Femur (tissue), 1 donor: ENCODE measurements at regions not wholly inside any gene's neighbourhood (a gene's known extent, or its start where the extent isn't known, plus 50 kb on each side); places are given as distances from the start of the nearest gene placed in this dataset.

ENCODE experiments used
- DNase-seq: peaks from one replicate; pipeline ENCODE4 v3.0.0-alpha.2; 2017

DNA sequence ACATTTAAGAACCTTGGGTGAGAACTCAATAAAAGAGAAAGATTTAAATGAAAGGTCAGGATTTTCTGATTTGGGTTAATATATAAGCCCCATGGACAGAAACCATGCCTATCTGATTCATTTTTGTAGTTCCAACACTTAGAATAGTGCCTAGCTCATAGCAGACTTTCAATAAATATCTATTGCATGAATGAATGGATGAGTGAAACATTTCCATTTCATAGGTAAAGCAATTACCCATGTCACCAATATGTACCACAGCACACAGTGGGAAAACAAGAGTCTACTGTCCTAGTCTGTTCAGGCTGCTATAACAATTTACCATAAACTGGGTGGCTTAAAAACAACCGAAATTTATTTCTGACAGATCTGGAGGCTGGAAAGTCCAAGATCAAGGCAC is 63.9 kb upstream of the PTPN13 start:
- DNase-seq = no peak

DNA sequence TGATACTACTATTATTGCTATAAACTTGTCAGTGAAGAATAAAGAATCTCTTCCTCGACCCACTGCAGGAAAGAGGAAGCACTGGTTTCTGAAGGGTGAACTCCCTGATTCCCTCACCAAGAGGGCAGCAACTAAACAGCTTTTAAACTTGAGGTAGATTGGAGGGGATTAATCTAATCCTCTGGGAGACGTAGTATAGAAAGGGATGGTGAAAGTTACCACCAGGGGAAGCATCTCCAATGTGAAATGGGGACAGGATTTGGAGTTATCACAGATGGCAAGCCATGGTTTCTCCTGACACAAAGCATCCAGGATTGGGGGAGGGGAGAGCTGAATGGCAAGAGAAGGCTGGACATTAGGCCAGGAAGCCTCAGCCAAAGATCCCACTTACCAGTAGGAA is 62.7 kb upstream of the PTPN13 start:
- DNase-seq = no peak

DNA sequence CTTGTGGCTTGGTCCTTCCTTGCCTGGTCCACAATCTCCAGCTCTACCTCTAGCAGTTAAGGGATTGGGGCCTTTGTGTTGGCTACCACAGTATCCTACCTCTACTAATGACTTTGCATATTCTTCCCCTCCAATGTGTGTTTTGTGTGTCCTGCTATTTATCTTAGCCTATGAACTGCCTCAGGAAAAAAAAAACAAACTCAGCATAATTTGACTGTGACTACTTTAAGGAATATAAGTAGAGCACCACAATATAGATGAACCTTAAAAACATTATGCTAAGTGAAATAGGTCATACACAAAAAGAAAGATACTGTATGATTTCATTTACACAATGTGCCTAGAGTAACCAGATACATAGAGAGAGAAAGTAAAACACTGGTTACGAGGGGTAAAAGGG is 61.3 kb upstream of the PTPN13 start:
- DNase-seq = no peak

DNA sequence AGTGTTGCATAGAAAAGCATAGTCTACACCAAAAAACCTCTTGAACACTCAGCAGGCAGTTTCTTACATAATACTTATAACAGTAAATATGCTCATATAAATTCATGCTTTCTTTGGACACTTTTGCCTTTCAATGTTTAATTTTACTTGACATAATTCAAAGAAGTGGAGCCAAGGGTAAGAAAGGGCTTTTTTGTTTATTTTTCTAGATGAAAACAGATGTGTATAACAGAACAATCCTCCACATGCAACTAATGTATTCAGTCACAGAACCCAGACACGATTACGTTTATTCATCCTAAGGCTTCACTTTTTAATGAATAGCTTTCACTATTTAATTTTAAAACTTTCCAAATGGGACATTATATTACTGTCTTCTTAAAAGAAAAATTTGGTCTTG is 58.0 kb upstream of the PTPN13 start:
- no peak for DNase-seq

DNA sequence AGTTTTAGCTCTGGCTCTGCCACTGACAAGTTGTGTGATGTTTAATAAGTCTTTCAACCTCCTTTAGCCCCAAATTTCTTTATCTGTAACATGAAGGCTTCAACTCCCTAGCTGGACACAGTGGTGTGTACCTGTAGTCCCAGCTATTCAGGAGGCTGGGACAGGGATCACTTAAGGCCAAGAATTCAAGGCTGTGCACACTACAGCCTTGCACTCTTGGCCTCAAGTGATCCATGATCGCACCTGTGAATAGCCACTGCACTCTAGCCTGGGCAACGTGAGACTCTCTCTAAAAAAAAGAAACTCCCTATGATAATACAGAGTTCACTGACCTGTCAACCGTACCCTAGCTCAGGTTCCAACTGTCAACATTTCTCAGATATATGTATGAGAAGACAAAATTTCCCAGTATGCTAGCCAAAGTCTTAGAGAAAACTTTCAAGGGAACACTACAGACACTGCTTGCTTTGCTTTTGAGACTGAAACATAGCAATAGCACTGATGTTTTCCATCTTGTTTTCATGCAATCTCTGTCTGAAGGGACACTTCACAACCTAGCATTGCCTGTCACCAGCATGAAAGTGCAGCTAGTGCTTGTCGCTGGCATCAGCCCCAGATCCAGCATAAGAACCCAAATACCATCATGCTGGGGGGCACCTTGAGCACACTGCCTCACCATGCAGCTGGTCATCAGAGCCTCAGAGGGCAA is 51.6 kb upstream of the PTPN13 start:
- DNase-seq = no peak

DNA sequence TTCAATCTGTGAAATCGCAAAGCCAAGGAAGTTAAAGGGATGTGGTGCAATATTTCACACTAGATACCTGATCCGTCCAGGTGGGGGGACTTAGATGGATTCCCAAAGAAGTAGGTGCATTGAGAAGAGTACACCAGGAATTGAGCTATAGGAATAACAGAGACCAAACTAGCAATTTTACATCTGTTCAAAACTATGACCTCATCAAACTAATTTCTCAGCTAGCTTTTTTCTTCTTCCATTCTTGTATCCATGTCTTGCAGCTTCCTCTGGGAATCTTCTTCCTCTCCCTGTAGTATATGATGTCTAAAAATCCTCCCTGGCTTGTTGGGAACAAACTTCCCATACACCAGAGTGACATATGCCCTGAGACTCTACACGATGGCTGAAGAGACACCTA is 51.0 kb upstream of the PTPN13 start:
- DNase-seq = no peak

DNA sequence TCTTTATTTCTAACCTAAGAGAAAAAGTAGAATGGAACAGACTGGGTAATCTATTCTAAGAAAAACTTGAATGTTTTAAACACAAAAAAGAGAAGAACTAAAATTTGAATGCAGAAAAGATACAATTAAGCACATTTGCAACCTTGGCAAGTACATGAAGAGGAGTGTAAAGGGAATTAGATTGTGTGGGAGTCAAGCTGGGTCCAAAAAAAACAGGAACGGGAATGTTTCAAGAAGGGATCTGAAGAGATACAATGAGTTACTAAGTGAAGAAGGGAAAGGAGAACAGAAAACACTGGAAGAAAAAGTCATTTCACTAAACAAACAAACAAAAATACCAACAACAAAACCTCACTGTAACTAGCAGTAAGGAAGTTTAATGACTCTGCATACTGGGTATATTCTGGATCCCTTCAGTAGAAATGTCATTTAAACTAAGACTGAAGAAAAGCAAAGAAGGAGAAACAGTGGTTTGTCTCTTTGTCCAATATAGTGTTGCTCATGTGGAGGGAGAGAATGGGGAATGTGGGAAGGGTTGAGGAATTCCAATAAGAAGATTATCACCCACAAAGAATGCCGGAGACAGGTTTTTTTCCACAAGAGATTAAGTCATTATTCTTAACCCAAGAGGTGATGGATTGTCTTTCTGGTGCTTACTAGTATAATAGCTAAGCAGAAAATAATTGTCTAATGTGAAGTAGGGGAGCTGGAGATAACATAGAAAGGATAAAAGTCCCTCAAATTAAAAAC is 50.4 kb upstream of the PTPN13 start:
- DNase-seq = no peak

DNA sequence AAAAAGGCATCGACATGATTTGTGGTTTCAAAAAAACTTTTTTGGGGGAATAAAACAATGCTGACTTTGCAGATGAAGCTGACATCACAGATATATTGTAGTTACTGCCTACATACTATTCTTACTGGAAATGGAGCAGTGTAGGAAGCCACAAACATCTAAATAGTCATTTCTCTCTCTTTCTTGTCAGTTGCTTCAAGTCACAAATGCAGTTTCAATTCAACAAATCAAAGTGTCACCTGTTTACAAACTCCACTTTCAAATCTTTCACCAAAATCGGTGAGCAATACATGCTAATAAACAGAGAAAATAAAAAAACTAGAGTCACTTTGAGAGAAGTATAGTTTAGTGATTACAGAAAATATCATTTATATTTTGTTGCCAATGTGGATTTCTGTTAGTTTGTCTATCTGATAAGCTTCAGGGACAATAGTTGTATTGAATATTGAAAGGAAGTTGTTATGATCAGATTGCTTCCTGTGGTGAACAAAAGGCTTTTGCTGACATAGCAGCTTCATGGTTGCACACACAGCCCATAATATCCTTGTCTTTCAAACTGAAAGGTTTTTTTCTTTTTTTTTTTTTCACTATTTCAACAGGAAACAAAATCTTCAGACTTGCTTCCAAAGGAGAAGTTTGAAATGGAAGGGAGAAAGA is 49.7 kb upstream of the PTPN13 start:
- no peak for DNase-seq
